ENCODE measurements at regions not wholly inside any gene's neighbourhood (a gene's known extent, or its start where the extent isn't known, plus 50 kb on each side); places are given as distances from the start of the nearest gene placed in this dataset.

- Mint-ChIP-seq H3K27me3 (no peaks in the 10 kb centered on the region), H3K9me3 (ENCODE audit: low read depth) (peaks cover 7% of the 10 kb centered on the region), H3K4me3 (ENCODE audit: low read depth) (no peak overlapping the region), H3K4me1 (ENCODE audit: low read depth) (no peaks in the 10 kb centered on the region), H3K27ac (no peak overlapping the region), H3K36me3 (ENCODE audit: insufficient read depth) (no peaks in the 10 kb centered on the region)
- DNase-seq (ENCODE audit: low spot score, unreplicated experiment), result no peak
- no peak for TF ChIP-seq CTCF (IDR thresholded peaks at IDR 0.05; ENCODE audit: unreplicated experiment)
Observed at GRCh38 chr4:29710519-29710918, 1009.6 kb upstream of the PCDH7 start.

GRCh38 chr4:29711226-29711625 lies 1008.9 kb upstream of the PCDH7 start:
- Mint-ChIP-seq H3K27me3 (no peaks in the 10 kb centered on the region), H3K9me3 (ENCODE audit: low read depth) (peaks cover 7% of the 10 kb centered on the region), H3K4me1 (ENCODE audit: low read depth) (no peaks in the 10 kb centered on the region), H3K27ac (no peak overlapping the region), H3K36me3 (ENCODE audit: insufficient read depth) (no peaks in the 10 kb centered on the region), H3K4me3 (ENCODE audit: low read depth) (no peak overlapping the region)
- DNase-seq (ENCODE audit: low spot score, unreplicated experiment), result no peak
- TF ChIP-seq CTCF (IDR thresholded peaks at IDR 0.05; ENCODE audit: unreplicated experiment), result no peak

- peaks cover 4% of the 10 kb centered on the region for H3K9me3 Mint-ChIP-seq (ENCODE audit: low read depth)
- H3K4me1 Mint-ChIP-seq (ENCODE audit: low read depth), result no peaks in the 10 kb centered on the region
- H3K36me3 Mint-ChIP-seq (ENCODE audit: insufficient read depth), result no peaks in the 10 kb centered on the region
- no peak for DNase-seq (ENCODE audit: low spot score, unreplicated experiment)
- no peak overlapping the region for H3K4me3 Mint-ChIP-seq (ENCODE audit: low read depth)
- no peak overlapping the region for H3K27ac Mint-ChIP-seq
- TF ChIP-seq CTCF (IDR thresholded peaks at IDR 0.05; ENCODE audit: unreplicated experiment), result no peak
- H3K27me3 Mint-ChIP-seq, result no peaks in the 10 kb centered on the region
Observed at GRCh38 chr4:29717287-29718057, 1002.7 kb upstream of the PCDH7 start.

GRCh38 chr4:29718136-29718535 lies 1002.0 kb upstream of the PCDH7 start:
- Mint-ChIP-seq H3K36me3 (ENCODE audit: insufficient read depth) (no peaks in the 10 kb centered on the region), H3K4me1 (ENCODE audit: low read depth) (no peaks in the 10 kb centered on the region), H3K27ac (no peak overlapping the region), H3K9me3 (ENCODE audit: low read depth) (peaks cover 4% of the 10 kb centered on the region), H3K4me3 (ENCODE audit: low read depth) (no peak overlapping the region), H3K27me3 (no peaks in the 10 kb centered on the region)
- DNase-seq (ENCODE audit: low spot score, unreplicated experiment), result no peak
- TF ChIP-seq CTCF (IDR thresholded peaks at IDR 0.05; ENCODE audit: unreplicated experiment), result no peak

GRCh38 chr4:29722253-29722652 lies 997.9 kb upstream of the PCDH7 start:
- H3K4me1 Mint-ChIP-seq (ENCODE audit: low read depth), result no peaks in the 10 kb centered on the region
- DNase-seq (ENCODE audit: low spot score, unreplicated experiment), result no peak
- no peak overlapping the region for H3K27ac Mint-ChIP-seq
- no peak for TF ChIP-seq CTCF (IDR thresholded peaks at IDR 0.05; ENCODE audit: unreplicated experiment)
- H3K9me3 Mint-ChIP-seq (ENCODE audit: low read depth), result peaks cover 3% of the 10 kb centered on the region
- no peak overlapping the region for H3K4me3 Mint-ChIP-seq (ENCODE audit: low read depth)
- no peaks in the 10 kb centered on the region for H3K36me3 Mint-ChIP-seq (ENCODE audit: insufficient read depth)
- no peaks in the 10 kb centered on the region for H3K27me3 Mint-ChIP-seq
